ENCODE measurements at regions not wholly inside any gene's neighbourhood (a gene's known extent, or its start where the extent isn't known, plus 50 kb on each side); places are given as distances from the start of the nearest gene placed in this dataset.
"Not testable (repeated sequence)": the region's sequence is repeated elsewhere in the genome, so short reads cannot be mapped to it uniquely, and the experiment has no call there.

DNA sequence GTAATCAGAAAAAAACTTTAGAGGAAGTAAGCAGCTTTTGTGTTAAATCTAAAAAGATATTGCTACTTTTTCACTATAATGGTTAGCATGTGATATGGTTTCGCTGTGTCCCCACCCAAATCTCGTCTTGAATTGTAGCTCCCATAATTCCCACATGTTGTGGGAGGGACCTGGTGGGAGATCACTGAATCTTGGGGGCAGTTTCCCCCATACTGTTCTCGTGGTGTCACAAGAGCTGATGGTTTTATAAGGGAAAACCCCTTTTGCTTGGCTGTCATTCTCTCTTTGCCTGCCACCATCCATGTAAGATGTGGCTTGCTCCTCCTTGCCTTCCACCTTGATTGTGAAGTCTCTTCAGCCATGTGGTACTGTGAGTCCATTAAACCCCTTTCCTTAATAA, 117.1 kb downstream of the KCNJ2 start:
- Histone ChIP-seq H3K27me3 (ENCODE audit: low read depth, low read length) (no peaks in the 10 kb centered on the region), H3K9me3 (ENCODE audit: control insufficient read depth in 1 of 2, low read length in 2 of 2) (no peaks in the 10 kb centered on the region), H3K4me1 (ENCODE audit: control insufficient read depth in 1 of 2, insufficient read depth in 2 of 2, low read length in 2 of 2) (no peaks in the 10 kb centered on the region), H3K27ac (ENCODE audit: low read length) (no peak overlapping the region), H3K4me3 (ENCODE audit: low read depth in 1 of 2, low read length in 2 of 2) (no peak overlapping the region), H3K36me3 (ENCODE audit: control insufficient read depth in 1 of 2, insufficient read depth in 2 of 2, low read length in 2 of 2) (no peaks in the 10 kb centered on the region)

DNA sequence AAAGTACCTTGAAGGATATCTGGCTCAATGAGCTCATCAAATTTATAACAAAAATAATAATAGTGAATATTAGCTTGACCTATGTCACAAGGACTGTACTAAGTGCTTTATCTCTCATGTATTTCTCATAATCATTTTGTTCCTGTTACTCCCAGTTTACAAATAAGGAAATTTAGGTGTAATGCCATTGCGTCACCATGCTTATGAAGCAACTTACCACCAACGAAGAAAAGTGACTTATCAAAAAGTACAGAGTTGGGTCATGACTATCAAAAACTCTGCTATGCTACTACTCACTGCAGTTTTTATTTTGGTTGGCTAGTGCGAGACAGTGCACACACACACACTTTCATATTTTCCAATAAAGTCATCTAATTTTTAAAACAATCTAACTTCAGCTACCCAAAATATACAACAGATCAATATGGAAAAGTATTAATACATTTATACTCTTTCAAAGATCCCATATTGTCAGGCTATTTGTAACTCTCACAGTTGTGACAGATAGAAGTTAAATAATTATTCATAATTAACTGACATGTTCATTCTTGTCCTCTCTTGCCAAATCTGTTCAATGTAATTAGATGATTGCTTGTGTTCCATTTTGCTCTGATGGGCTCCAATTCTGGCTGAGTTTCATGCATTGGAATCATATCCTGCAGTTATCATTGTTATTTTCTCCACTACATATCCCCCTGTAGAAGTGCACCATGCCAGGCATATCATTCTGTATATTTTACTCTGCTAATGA, 119.4 kb downstream of the KCNJ2 start:
- H3K4me1 ChIP-seq (ENCODE audit: control insufficient read depth in 1 of 2, insufficient read depth in 2 of 2, low read length in 2 of 2), result no peaks in the 10 kb centered on the region
- H3K36me3 ChIP-seq (ENCODE audit: control insufficient read depth in 1 of 2, insufficient read depth in 2 of 2, low read length in 2 of 2), result no peaks in the 10 kb centered on the region
- H3K9me3 ChIP-seq (ENCODE audit: control insufficient read depth in 1 of 2, low read length in 2 of 2), result no peaks in the 10 kb centered on the region
- no peak overlapping the region for H3K4me3 ChIP-seq (ENCODE audit: low read depth in 1 of 2, low read length in 2 of 2)
- no peaks in the 10 kb centered on the region for H3K27me3 ChIP-seq (ENCODE audit: low read depth, low read length)
- H3K27ac ChIP-seq (ENCODE audit: low read length), result no peak overlapping the region

DNA sequence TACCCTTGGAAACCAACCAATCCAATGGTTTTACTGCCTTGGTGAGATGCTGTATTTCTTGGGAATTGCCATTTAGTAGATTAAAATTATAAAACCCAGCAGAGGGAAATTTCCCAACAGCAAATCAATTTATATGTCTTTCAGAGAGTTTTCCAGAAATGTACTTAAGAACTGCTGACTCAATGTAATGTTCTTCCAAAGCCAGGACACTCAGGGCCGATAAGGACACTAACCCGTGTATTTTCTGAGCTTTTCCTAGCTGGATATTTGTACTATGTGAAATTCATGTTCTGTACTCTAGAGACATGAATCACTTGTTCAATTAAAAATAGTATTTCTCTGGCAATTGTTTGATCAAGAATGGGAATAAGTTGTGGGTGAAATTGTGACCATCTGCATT, 121.4 kb downstream of the KCNJ2 start:
- Histone ChIP-seq H3K9me3 (ENCODE audit: control insufficient read depth in 1 of 2, low read length in 2 of 2) (peaks cover 0 to 2% of the 10 kb centered on the region in 2 donors), H3K27me3 (ENCODE audit: low read depth, low read length) (no peaks in the 10 kb centered on the region), H3K4me1 (ENCODE audit: control insufficient read depth in 1 of 2, insufficient read depth in 2 of 2, low read length in 2 of 2) (no peaks in the 10 kb centered on the region), H3K36me3 (ENCODE audit: control insufficient read depth in 1 of 2, insufficient read depth in 2 of 2, low read length in 2 of 2) (no peaks in the 10 kb centered on the region), H3K4me3 (ENCODE audit: low read depth in 1 of 2, low read length in 2 of 2) (no peak overlapping the region), H3K27ac (ENCODE audit: low read length) (no peak overlapping the region)

DNA sequence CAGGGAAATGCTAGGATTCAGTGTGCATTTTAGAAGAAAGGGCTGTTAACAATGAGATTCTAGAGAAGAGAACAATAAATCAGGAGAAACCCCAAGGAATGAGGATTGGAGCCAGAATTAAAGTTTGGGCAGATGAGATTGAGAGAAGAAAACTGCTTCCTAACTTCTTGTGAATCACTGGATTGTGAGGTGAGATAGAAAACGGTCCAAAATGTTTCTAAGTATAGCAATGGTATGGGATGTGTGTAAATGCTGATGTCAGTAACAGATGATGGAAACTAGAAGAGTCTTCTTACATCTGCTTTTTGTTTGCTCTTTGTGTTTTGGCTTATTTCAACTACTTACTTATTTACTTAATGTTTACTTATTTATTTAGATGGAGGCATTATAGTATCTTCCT, 123.0 kb downstream of the KCNJ2 start:
- no peaks in the 10 kb centered on the region for H3K36me3 ChIP-seq (ENCODE audit: control insufficient read depth in 1 of 2, insufficient read depth in 2 of 2, low read length in 2 of 2)
- H3K27ac ChIP-seq (ENCODE audit: low read length), result no peak overlapping the region
- H3K27me3 ChIP-seq (ENCODE audit: low read depth, low read length), result no peaks in the 10 kb centered on the region
- H3K4me1 ChIP-seq (ENCODE audit: control insufficient read depth in 1 of 2, insufficient read depth in 2 of 2, low read length in 2 of 2), result no peaks in the 10 kb centered on the region
- no peak overlapping the region for H3K4me3 ChIP-seq (ENCODE audit: low read depth in 1 of 2, low read length in 2 of 2)
- H3K9me3 ChIP-seq (ENCODE audit: control insufficient read depth in 1 of 2, low read length in 2 of 2), result peaks cover 0 to 2% of the 10 kb centered on the region in 2 donors

- not testable (repeated sequence) for H3K4me1 ChIP-seq (ENCODE audit: control insufficient read depth in 1 of 2, insufficient read depth in 2 of 2, low read length in 2 of 2); H3K27ac ChIP-seq (ENCODE audit: low read length); H3K9me3 ChIP-seq (ENCODE audit: control insufficient read depth in 1 of 2, low read length in 2 of 2); H3K27me3 ChIP-seq (ENCODE audit: low read depth, low read length); H3K4me3 ChIP-seq (ENCODE audit: low read depth in 1 of 2, low read length in 2 of 2); H3K36me3 ChIP-seq (ENCODE audit: control insufficient read depth in 1 of 2, insufficient read depth in 2 of 2, low read length in 2 of 2)
Observed at GRCh38 chr17:70293564-70294310, 124.4 kb downstream of the KCNJ2 start.

- H3K27ac ChIP-seq (ENCODE audit: low read length), result no peak overlapping the region
- H3K36me3 ChIP-seq (ENCODE audit: control insufficient read depth in 1 of 2, insufficient read depth in 2 of 2, low read length in 2 of 2), result no peaks in the 10 kb centered on the region
- peaks cover 0 to 2% of the 10 kb centered on the region in 2 donors for H3K9me3 ChIP-seq (ENCODE audit: control insufficient read depth in 1 of 2, low read length in 2 of 2)
- no peaks in the 10 kb centered on the region for H3K4me1 ChIP-seq (ENCODE audit: control insufficient read depth in 1 of 2, insufficient read depth in 2 of 2, low read length in 2 of 2)
- H3K4me3 ChIP-seq (ENCODE audit: low read depth in 1 of 2, low read length in 2 of 2), result no peak overlapping the region
- H3K27me3 ChIP-seq (ENCODE audit: low read depth, low read length), result no peaks in the 10 kb centered on the region
Observed at GRCh38 chr17:70295329-70295728, 126.0 kb downstream of the KCNJ2 start.

GRCh38 chr17:70295731-70296130, 126.4 kb downstream of the KCNJ2 start:
- H3K27ac ChIP-seq (ENCODE audit: low read length), result no peak overlapping the region
- H3K4me1 ChIP-seq (ENCODE audit: control insufficient read depth in 1 of 2, insufficient read depth in 2 of 2, low read length in 2 of 2), result no peaks in the 10 kb centered on the region
- peaks cover 0 to 2% of the 10 kb centered on the region in 2 donors for H3K9me3 ChIP-seq (ENCODE audit: control insufficient read depth in 1 of 2, low read length in 2 of 2)
- H3K36me3 ChIP-seq (ENCODE audit: control insufficient read depth in 1 of 2, insufficient read depth in 2 of 2, low read length in 2 of 2), result no peaks in the 10 kb centered on the region
- no peaks in the 10 kb centered on the region for H3K27me3 ChIP-seq (ENCODE audit: low read depth, low read length)
- H3K4me3 ChIP-seq (ENCODE audit: low read depth in 1 of 2, low read length in 2 of 2), result no peak overlapping the region

GRCh38 chr17:70296456-70296855, 127.1 kb downstream of the KCNJ2 start:
- H3K9me3 ChIP-seq (ENCODE audit: control insufficient read depth in 1 of 2, low read length in 2 of 2), result peaks cover 0 to 2% of the 10 kb centered on the region in 2 donors
- H3K27ac ChIP-seq (ENCODE audit: low read length), result no peak overlapping the region
- H3K36me3 ChIP-seq (ENCODE audit: control insufficient read depth in 1 of 2, insufficient read depth in 2 of 2, low read length in 2 of 2), result no peaks in the 10 kb centered on the region
- no peak overlapping the region for H3K4me3 ChIP-seq (ENCODE audit: low read depth in 1 of 2, low read length in 2 of 2)
- H3K27me3 ChIP-seq (ENCODE audit: low read depth, low read length), result no peaks in the 10 kb centered on the region
- H3K4me1 ChIP-seq (ENCODE audit: control insufficient read depth in 1 of 2, insufficient read depth in 2 of 2, low read length in 2 of 2), result no peaks in the 10 kb centered on the region

GRCh38 chr17:70297397-70297796, 128.1 kb downstream of the KCNJ2 start:
- H3K4me3 ChIP-seq (ENCODE audit: low read depth in 1 of 2, low read length in 2 of 2), result no peak overlapping the region
- no peak overlapping the region for H3K27ac ChIP-seq (ENCODE audit: low read length)
- no peaks in the 10 kb centered on the region for H3K27me3 ChIP-seq (ENCODE audit: low read depth, low read length)
- H3K9me3 ChIP-seq (ENCODE audit: control insufficient read depth in 1 of 2, low read length in 2 of 2), result peaks cover 0 to 2% of the 10 kb centered on the region in 2 donors
- H3K4me1 ChIP-seq (ENCODE audit: control insufficient read depth in 1 of 2, insufficient read depth in 2 of 2, low read length in 2 of 2), result no peaks in the 10 kb centered on the region
- no peaks in the 10 kb centered on the region for H3K36me3 ChIP-seq (ENCODE audit: control insufficient read depth in 1 of 2, insufficient read depth in 2 of 2, low read length in 2 of 2)

DNA sequence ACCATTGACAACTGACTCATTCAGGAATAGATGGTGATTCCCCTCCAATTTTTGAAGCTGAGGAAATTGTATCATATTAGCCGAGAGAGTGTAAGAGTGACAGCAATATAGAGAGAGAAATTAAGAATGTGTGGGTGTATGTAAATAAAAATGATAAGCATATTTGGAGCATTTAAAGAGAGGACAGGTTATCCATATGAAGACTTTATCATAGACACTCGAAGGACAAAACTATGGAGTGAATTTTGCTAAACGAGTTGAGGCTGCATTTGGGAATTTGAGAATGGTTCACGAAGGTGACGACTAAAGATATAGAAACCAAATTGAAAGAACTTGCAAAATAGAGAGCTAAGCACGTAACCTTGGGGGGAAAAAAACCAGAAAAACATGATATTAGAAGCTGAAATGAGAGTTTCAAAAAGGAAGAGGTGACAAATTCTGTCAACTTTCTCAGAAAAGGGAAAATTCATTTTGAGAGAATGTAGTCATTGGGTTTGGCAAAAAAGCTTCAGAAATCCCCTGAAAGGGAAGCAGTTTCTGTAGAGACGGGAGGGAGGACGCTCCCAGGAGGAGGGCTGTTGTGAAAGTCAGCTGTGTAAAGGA, 129.7 kb downstream of the KCNJ2 start:
- Histone ChIP-seq H3K36me3 (ENCODE audit: control insufficient read depth in 1 of 2, insufficient read depth in 2 of 2, low read length in 2 of 2) (no peaks in the 10 kb centered on the region), H3K4me1 (ENCODE audit: control insufficient read depth in 1 of 2, insufficient read depth in 2 of 2, low read length in 2 of 2) (no peaks in the 10 kb centered on the region), H3K27me3 (ENCODE audit: low read depth, low read length) (no peaks in the 10 kb centered on the region), H3K4me3 (ENCODE audit: low read depth in 1 of 2, low read length in 2 of 2) (no peak overlapping the region), H3K27ac (ENCODE audit: low read length) (no peak overlapping the region), H3K9me3 (ENCODE audit: control insufficient read depth in 1 of 2, low read length in 2 of 2) (peaks cover 0 to 2% of the 10 kb centered on the region in 2 donors)

GRCh38 chr17:70307430-70308225, 138.3 kb downstream of the KCNJ2 start:
- no peaks in the 10 kb centered on the region for H3K9me3 ChIP-seq (ENCODE audit: control insufficient read depth in 1 of 2, low read length in 2 of 2)
- no peaks in the 10 kb centered on the region for H3K36me3 ChIP-seq (ENCODE audit: control insufficient read depth in 1 of 2, insufficient read depth in 2 of 2, low read length in 2 of 2)
- no peak overlapping the region for H3K4me3 ChIP-seq (ENCODE audit: low read depth in 1 of 2, low read length in 2 of 2)
- no peak overlapping the region for H3K27ac ChIP-seq (ENCODE audit: low read length)
- no peaks in the 10 kb centered on the region for H3K27me3 ChIP-seq (ENCODE audit: low read depth, low read length)
- H3K4me1 ChIP-seq (ENCODE audit: control insufficient read depth in 1 of 2, insufficient read depth in 2 of 2, low read length in 2 of 2), result no peaks in the 10 kb centered on the region
